Tibial artery (tissue), 4 donors: ENCODE measurements at regions not wholly inside any gene's neighbourhood (a gene's known extent, or its start where the extent isn't known, plus 50 kb on each side); places are given as distances from the start of the nearest gene placed in this dataset.

Source experiments
- DNase-seq, 2 donors: peaks; one replicate each; pipeline ENCODE4 v3.0.0-alpha.2; 2019
- H3K27ac ChIP-seq, 2 donors: fragments of 200-600 bp; sonication (generic) in 1 of 2; 1 replicate in 1 of 2; 2 replicates in 1 of 2; pipeline ENCODE4 v1.5.1; 2018 to 2019; ENCODE audit warnings: mild to moderate bottlenecking in 1 of 2
- H3K27me3 ChIP-seq, 2 donors: fragments of 200-600 bp; sonication (generic) in 1 of 2; one replicate each; pipeline versions ENCODE4 v1.5.1 to v1.6.0; 2016 to 2019
- H3K36me3 ChIP-seq, 3 donors: fragments of 200-600 bp; sonication (generic) in 2 of 3; one replicate each; pipeline ENCODE4 v1.5.1; 2016 to 2019; ENCODE audit warnings: mild to moderate bottlenecking in 2 of 3
- H3K4me1 ChIP-seq, 4 donors: fragments of 200-600 bp; sonication (generic) in 2 of 4; 1 replicate in 3 of 4; 2 replicates in 1 of 4; pipeline ENCODE4 v1.5.1; 2016 to 2019
- H3K4me3 ChIP-seq, 2 donors: fragments of 200-600 bp; sonication (generic) in 1 of 2; 1 replicate in 1 of 2; 2 replicates in 1 of 2; pipeline ENCODE4 v1.5.1; 2018 to 2019; ENCODE audit warnings: mild to moderate bottlenecking in 2 of 2
- H3K9me3 ChIP-seq, 3 donors: fragments of 200-600 bp; sonication (generic) in 1 of 3; one replicate each; pipeline ENCODE4 v1.5.1; 2016 to 2019
- CTCF ChIP-seq, 2 experiments: fragments of 200-600 bp in 1 of 2; fragments of 450-650 bp in 1 of 2; IDR thresholded peaks; one replicate each; pipeline ENCODE4 v1.5.1; 2017 to 2019; ENCODE audit warnings: antibody characterized with exemption in 2 of 2, mild to moderate bottlenecking in 1 of 2, moderate library complexity in 1 of 2
- intact Hi-C: fragments of 100-400 bp; cut with DNase I; formaldehyde crosslinking; loops from one replicate; pipeline ENCODE4 v1.15.0; 2023; ENCODE audit warnings: low total_unique reads

- Histone ChIP-seq H3K27ac (no peak overlapping the region), H3K4me1 (no peaks in the 10 kb centered on the region), H3K9me3 (no peaks in the 10 kb centered on the region), H3K27me3 (peaks cover 0 to 49% of the 10 kb centered on the region in 2 donors), H3K36me3 (no peaks in the 10 kb centered on the region), H3K4me3 (no peak overlapping the region)
- intact Hi-C loops: no loop called here
- no peak for TF ChIP-seq CTCF (IDR thresholded peaks at IDR 0.05)
- no peak for DNase-seq
Measured at GRCh38 chr13:111469450-111469849, 149.0 kb downstream of the TEX29 start.

DNA sequence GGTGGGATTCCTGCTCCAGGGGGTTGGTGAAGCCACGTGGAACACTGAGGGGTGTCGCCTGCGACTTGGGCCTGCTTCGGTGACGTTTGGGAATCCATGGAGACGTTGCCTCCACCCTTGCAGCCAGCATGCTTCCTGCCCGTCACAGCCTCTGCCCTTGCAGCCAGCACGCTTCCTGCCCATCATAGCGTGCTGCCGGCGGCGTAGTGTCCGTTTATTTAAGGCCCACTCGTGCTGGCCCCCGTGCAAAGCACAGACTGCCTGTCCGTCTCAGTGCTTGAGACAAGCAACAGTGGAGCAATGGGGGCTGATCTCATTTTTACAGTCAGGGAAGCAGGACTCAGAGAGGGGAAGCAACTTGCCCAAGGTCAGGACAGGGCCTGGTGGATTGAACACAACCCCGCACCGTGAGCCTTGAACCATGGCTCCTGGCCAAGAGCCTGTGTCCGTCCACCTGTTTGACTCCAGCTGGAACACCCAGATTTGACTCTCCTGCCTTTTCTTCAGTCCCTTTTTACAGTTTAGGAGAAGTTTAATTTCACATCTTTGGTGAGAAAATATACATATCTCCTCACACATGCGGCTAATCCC, 149.6 kb downstream of the TEX29 start:
- no peaks in the 10 kb centered on the region for H3K36me3 ChIP-seq
- no peak overlapping the region for H3K4me3 ChIP-seq
- H3K27ac ChIP-seq: no peak overlapping the region
- no peak for TF ChIP-seq CTCF (IDR thresholded peaks at IDR 0.05)
- intact Hi-C loops: loop anchor here (5.0 to 10.0 kb wide), 2 partner anchors 972 to 1145 kb away; no protein-coding TSS in a partner anchor
- H3K9me3 ChIP-seq: no peaks in the 10 kb centered on the region
- peaks cover 0 to 49% of the 10 kb centered on the region in 2 donors for H3K27me3 ChIP-seq
- no peaks in the 10 kb centered on the region for H3K4me1 ChIP-seq
- DNase-seq: no peak

DNA sequence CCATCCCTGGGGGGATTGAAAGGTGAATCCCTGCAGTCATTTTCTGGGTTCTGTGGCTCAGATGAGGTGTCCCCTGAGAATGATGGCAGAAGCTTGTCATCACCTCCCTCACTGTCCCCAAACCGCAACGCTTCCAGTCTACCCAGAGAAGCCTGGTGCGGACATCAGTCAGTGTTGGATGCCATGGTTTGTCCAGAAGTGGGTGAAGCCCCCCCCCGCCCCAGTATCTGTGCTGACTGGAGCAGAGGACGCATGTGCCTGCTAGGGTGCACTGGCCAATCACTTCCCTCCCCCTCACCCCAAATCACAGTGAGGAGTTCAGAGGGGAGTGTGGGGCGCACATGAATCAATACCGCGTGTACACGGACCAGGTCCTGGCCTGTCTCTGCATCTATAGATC, 150.5 kb downstream of the TEX29 start:
- no peaks in the 10 kb centered on the region for H3K36me3 ChIP-seq
- H3K27ac ChIP-seq: no peak overlapping the region
- peaks cover 0 to 47% of the 10 kb centered on the region in 2 donors for H3K27me3 ChIP-seq
- DNase-seq: no peak
- no peaks in the 10 kb centered on the region for H3K9me3 ChIP-seq
- H3K4me3 ChIP-seq: no peak overlapping the region
- no peaks in the 10 kb centered on the region for H3K4me1 ChIP-seq
- no peak for TF ChIP-seq CTCF (IDR thresholded peaks at IDR 0.05)
- intact Hi-C loops: loop anchor here (5.0 to 10.0 kb wide), 2 partner anchors 971 to 1144 kb away; no protein-coding TSS in a partner anchor

DNA sequence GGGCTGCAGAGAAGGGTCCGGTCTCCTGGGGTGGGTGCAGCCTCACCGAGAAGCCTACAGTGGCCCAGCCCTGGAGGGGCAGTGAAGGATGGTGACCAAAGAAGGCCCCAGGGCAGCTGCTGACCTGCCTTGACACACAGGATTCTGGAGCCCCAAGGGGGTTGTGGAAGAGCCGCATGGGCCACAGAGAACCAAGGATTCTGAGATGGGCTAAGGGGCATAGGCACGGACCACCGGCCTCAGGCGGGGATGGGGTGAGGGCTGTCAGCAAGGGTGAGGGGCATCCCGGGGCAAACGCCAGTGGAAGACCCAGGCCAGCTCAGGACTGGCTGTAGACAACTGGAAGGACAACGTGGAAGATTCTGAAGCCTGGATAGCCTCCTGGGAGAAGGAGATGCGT, 151.6 kb downstream of the TEX29 start:
- no peak for TF ChIP-seq CTCF (IDR thresholded peaks at IDR 0.05)
- Histone ChIP-seq H3K36me3 (no peaks in the 10 kb centered on the region), H3K4me3 (no peak overlapping the region), H3K27me3 (peaks cover 0 to 45% of the 10 kb centered on the region in 2 donors), H3K9me3 (no peaks in the 10 kb centered on the region), H3K4me1 (no peaks in the 10 kb centered on the region), H3K27ac (no peak overlapping the region)
- DNase-seq: no peak
- intact Hi-C loops: loop anchor here (5.0 to 10.0 kb wide), 2 partner anchors 970 to 1143 kb away; no protein-coding TSS in a partner anchor

GRCh38 chr13:111472559-111473460, 152.4 kb downstream of the TEX29 start:
- Histone ChIP-seq H3K27ac (no peak overlapping the region), H3K4me1 (no peaks in the 10 kb centered on the region), H3K27me3 (peaks cover 0 to 41% of the 10 kb centered on the region in 2 donors), H3K36me3 (no peaks in the 10 kb centered on the region), H3K9me3 (no peaks in the 10 kb centered on the region), H3K4me3 (no peak overlapping the region)
- DNase-seq: no peak
- intact Hi-C loops: loop anchor here (5.0 to 10.0 kb wide), 2 partner anchors 969 to 1142 kb away; no protein-coding TSS in a partner anchor
- TF ChIP-seq CTCF (IDR thresholded peaks at IDR 0.05): no peak
